ENCODE measurements at regions not wholly inside any gene's neighbourhood (a gene's known extent, or its start where the extent isn't known, plus 50 kb on each side); places are given as distances from the start of the nearest gene placed in this dataset.

DNA sequence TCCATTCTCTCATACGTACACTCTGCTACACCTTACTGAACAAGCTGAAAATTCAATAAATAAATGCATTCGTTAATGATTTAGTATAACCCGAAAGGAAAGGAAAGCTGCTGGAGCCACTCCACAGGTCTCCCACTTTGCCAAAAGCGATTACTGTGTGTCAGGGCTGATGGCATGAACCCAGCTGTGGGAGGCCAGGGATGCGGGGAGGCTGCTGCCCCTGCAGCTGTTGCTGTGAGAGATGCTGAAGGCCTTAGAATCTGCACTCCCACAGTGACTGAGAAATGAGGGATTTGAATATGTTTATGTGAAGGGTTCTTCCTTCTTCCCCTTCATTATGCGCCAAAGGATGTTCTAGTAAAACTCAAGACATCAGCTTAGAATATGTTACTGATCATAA lies 58.7 kb upstream of the NBEA start:
- Histone ChIP-seq H4K5ac (ENCODE audit: low read depth, low read length) (no peak overlapping the region), H2AFZ (replicated peaks; ENCODE audit: low read length, poor library complexity) (no peak overlapping the region), H2BK20ac (ENCODE audit: low read depth, low read length) (no peak overlapping the region), H3K23ac (ENCODE audit: low read depth, low read length) (no peak overlapping the region), H2BK120ac (ENCODE audit: low read depth, low read length) (no peak overlapping the region), H3K4ac (ENCODE audit: low read depth, low read length) (no peak overlapping the region), H3K27me3 (ENCODE audit: control insufficient read depth, insufficient read depth, low read length) (no peaks in the 10 kb centered on the region), H3K4me3 (ENCODE audit: insufficient read depth, low read depth, low read length) (no peak overlapping the region), H3K4me1 (ENCODE audit: control insufficient read depth, insufficient read depth, low read length) (no peaks in the 10 kb centered on the region), H3K79me1 (ENCODE audit: low read depth in 1 of 2, low read length in 2 of 2) (no peaks in the 10 kb centered on the region), H3K9ac (ENCODE audit: low read depth, low read length) (no peak overlapping the region), H4K8ac (ENCODE audit: low read depth in 2 of 2, low read length in 2 of 2) (no peak overlapping the region), H3K4me2 (ENCODE audit: low read depth, low read length) (no peak overlapping the region), H2AK5ac (ENCODE audit: low read depth, low read length) (no peak overlapping the region), H3K14ac (replicated peaks; ENCODE audit: low read depth, low read length) (no peak overlapping the region), H4K91ac (ENCODE audit: insufficient read depth, low read depth, low read length) (no peak overlapping the region), H4K20me1 (ENCODE audit: insufficient read depth, low read length) (no peaks in the 10 kb centered on the region), H3K27ac (ENCODE audit: insufficient read depth, low read length) (no peak overlapping the region), H3K36me3 (ENCODE audit: control insufficient read depth, insufficient read depth, low read length) (no peaks in the 10 kb centered on the region), H2AK9ac (replicated peaks; ENCODE audit: low read depth, low read length, poor library complexity) (no peak overlapping the region), H3K9me3 (ENCODE audit: control insufficient read depth, insufficient read depth, low read length) (no peaks in the 10 kb centered on the region), H3K18ac (ENCODE audit: low read depth, low read length) (no peak overlapping the region), H3K56ac (ENCODE audit: extremely low read depth, insufficient read depth, low read length) (no peak overlapping the region), H2BK15ac (ENCODE audit: low read depth, low read length) (no peak overlapping the region), H2BK5ac (ENCODE audit: low read depth, low read length, poor library complexity, severe bottlenecking) (no peak overlapping the region), H3K9me1 (ENCODE audit: insufficient read depth, low read length) (no peaks in the 10 kb centered on the region)
- ATAC-seq (ENCODE audit: low read depth) (no peak), DNase-seq (no peak)
- ChIA-PET CTCF (no interaction called here), POLR2A (ENCODE audit: unreplicated experiment) (no interaction called here)
- WGBS, 2 experiments (ENCODE audit: extremely low coverage in 2 of 2, insufficient read length in 1 of 2), result no CpG with 5 or more reads among the region's 6 CpGs
- TF ChIP-seq RAD21 (IDR thresholded peaks at IDR 0.05; ENCODE audit: low read length) (no peak), RFX5 (IDR thresholded peaks at IDR 0.05; ENCODE audit: low read depth, low read length) (no peak), MAZ (IDR thresholded peaks at IDR 0.05; ENCODE audit: borderline replicate concordance, low read depth, low read length) (no peak), FOS (IDR thresholded peaks at IDR 0.05; ENCODE audit: low read depth, low read length) (no peak), MXI1 (IDR thresholded peaks at IDR 0.05; ENCODE audit: borderline replicate concordance, low read depth, low read length) (no peak), CEBPB (IDR thresholded peaks at IDR 0.05; ENCODE audit: low read depth, low read length) (no peak), RCOR1 (IDR thresholded peaks at IDR 0.05; ENCODE audit: insufficient replicate concordance, low read length) (no peak), NFE2L2 (IDR thresholded peaks at IDR 0.05; ENCODE audit: low read depth, low read length) (no peak), POLR2A (IDR thresholded peaks at IDR 0.05; ENCODE audit: low read depth, low read length) (no peak), SMC3 (IDR thresholded peaks at IDR 0.05; ENCODE audit: low read depth, low read length) (no peak), MAFK (IDR thresholded peaks at IDR 0.05; ENCODE audit: low read depth, low read length) (no peak), CHD1 (IDR thresholded peaks at IDR 0.05; ENCODE audit: low read depth, low read length) (no peak), BHLHE40 (IDR thresholded peaks at IDR 0.05; ENCODE audit: low read depth, low read length) (no peak)
- TF ChIP-seq, protein P1, sequence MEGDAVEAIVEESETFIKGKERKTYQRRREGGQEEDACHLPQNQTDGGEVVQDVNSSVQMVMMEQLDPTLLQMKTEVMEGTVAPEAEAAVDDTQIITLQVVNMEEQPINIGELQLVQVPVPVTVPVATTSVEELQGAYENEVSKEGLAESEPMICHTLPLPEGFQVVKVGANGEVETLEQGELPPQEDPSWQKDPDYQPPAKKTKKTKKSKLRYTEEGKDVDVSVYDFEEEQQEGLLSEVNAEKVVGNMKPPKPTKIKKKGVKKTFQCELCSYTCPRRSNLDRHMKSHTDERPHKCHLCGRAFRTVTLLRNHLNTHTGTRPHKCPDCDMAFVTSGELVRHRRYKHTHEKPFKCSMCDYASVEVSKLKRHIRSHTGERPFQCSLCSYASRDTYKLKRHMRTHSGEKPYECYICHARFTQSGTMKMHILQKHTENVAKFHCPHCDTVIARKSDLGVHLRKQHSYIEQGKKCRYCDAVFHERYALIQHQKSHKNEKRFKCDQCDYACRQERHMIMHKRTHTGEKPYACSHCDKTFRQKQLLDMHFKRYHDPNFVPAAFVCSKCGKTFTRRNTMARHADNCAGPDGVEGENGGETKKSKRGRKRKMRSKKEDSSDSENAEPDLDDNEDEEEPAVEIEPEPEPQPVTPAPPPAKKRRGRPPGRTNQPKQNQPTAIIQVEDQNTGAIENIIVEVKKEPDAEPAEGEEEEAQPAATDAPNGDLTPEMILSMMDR (conservative IDR thresholded peaks at IDR 0.05; ENCODE audit: low read depth, low read length), result no peak
- TF ChIP-seq, protein P2, sequence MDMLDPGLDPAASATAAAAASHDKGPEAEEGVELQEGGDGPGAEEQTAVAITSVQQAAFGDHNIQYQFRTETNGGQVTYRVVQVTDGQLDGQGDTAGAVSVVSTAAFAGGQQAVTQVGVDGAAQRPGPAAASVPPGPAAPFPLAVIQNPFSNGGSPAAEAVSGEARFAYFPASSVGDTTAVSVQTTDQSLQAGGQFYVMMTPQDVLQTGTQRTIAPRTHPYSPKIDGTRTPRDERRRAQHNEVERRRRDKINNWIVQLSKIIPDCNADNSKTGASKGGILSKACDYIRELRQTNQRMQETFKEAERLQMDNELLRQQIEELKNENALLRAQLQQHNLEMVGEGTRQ (IDR thresholded peaks at IDR 0.05; ENCODE audit: low read depth, low read length), result no peak
- TF ChIP-seq, protein P3, sequence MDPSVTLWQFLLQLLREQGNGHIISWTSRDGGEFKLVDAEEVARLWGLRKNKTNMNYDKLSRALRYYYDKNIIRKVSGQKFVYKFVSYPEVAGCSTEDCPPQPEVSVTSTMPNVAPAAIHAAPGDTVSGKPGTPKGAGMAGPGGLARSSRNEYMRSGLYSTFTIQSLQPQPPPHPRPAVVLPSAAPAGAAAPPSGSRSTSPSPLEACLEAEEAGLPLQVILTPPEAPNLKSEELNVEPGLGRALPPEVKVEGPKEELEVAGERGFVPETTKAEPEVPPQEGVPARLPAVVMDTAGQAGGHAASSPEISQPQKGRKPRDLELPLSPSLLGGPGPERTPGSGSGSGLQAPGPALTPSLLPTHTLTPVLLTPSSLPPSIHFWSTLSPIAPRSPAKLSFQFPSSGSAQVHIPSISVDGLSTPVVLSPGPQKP (IDR thresholded peaks at IDR 0.05; ENCODE audit: borderline replicate concordance, low read depth, low read length), result no peak
- in situ Hi-C loops (cut with MboI; ENCODE audit: low sequenced_read_pairs), result no loop called here
- dilution Hi-C loops (cut with HindIII; ENCODE audit: low sequenced_read_pairs, unreplicated experiment), result no loop called here
- intact Hi-C loops (cut with micrococcal nuclease), result no loop called here
- BruUV-seq (replicated peaks), result no TSS peak

Measured in IMR-90 (cell line).